ENCODE measurements at regions not wholly inside any gene's neighbourhood (a gene's known extent, or its start where the extent isn't known, plus 50 kb on each side); places are given as distances from the start of the nearest gene placed in this dataset.

GRCh38 chr18:45270289-45270771, 344.9 kb upstream of the SLC14A2 start:
- TF ChIP-seq ZBTB21 (tag by site-specific recombination; IDR thresholded peaks at IDR 0.05) (no peak), ZNF623 (tag by site-specific recombination; IDR thresholded peaks at IDR 0.05) (no peak), ZNF155 (tag by site-specific recombination; IDR thresholded peaks at IDR 0.05) (no peak), ZNF221 (tag by site-specific recombination; IDR thresholded peaks at IDR 0.05; ENCODE audit: borderline replicate concordance) (no peak), ZNF138 (tag by site-specific recombination; IDR thresholded peaks at IDR 0.05; ENCODE audit: borderline replicate concordance) (no peak), PRDM1 (tag by site-specific recombination; IDR thresholded peaks at IDR 0.05) (no peak)
- Histone ChIP-seq H3K27ac (ENCODE audit: extremely low read depth, low read depth, low read length) (no peak overlapping the region), H3K4me1 (ENCODE audit: control insufficient read depth, insufficient read depth, low read length) (0 out of 2 replicates have a peak, but pooled peaks cover 2% of the 10 kb centered on the region), H3K9me3 (ENCODE audit: control insufficient read depth, insufficient read depth, low read depth, low read length) (no peaks in the 10 kb centered on the region), H3K4me3 (ENCODE audit: low read depth, low read length) (no peak overlapping the region), H3K36me3 (ENCODE audit: control insufficient read depth in 2 of 2, insufficient read depth in 1 of 2, low read length in 2 of 2) (no peaks in the 10 kb centered on the region)
- CTCF ChIA-PET, result interaction anchor here (3.9 kb wide), 1 partner anchor 114 kb away, joined by 30 read pairs; no protein-coding TSS in a partner anchor
- POLR2A ChIA-PET, result no interaction called here

- Histone ChIP-seq H3K9me3 (ENCODE audit: control insufficient read depth, insufficient read depth, low read depth, low read length) (no peaks in the 10 kb centered on the region), H3K4me3 (ENCODE audit: low read depth, low read length) (no peak overlapping the region), H3K4me1 (ENCODE audit: control insufficient read depth, insufficient read depth, low read length) (no peaks in the 10 kb centered on the region), H3K27ac (ENCODE audit: extremely low read depth, low read depth, low read length) (no peak overlapping the region), H3K36me3 (ENCODE audit: control insufficient read depth in 2 of 2, insufficient read depth in 1 of 2, low read length in 2 of 2) (no peaks in the 10 kb centered on the region)
- no peak for TF ChIP-seq KLF17 (tag by site-specific recombination; IDR thresholded peaks at IDR 0.05)
- TF ChIP-seq ZNF138 (tag by site-specific recombination; IDR thresholded peaks at IDR 0.05; ENCODE audit: borderline replicate concordance), result no peak
- no peak for TF ChIP-seq PRDM10 (tag by site-specific recombination; IDR thresholded peaks at IDR 0.05)
- ChIA-PET CTCF (interaction anchor here (0.7 to 6.8 kb wide), 11 partner anchors 9 to 195 kb away, joined by 3 to 98 read pairs (median 8); no protein-coding TSS in a partner anchor), POLR2A (no interaction called here)
Observed at GRCh38 chr18:45274026-45274425, 341.2 kb upstream of the SLC14A2 start.

GRCh38 chr18:45275367-45276113, 339.7 kb upstream of the SLC14A2 start:
- POLR2A ChIA-PET, result no interaction called here
- TF ChIP-seq ZNF777 (tag by site-specific recombination; IDR thresholded peaks at IDR 0.05; ENCODE audit: borderline replicate concordance) (no peak), ZNF585B (tag by site-specific recombination; IDR thresholded peaks at IDR 0.05) (no peak), ZNF654 (tag by site-specific recombination; IDR thresholded peaks at IDR 0.05; ENCODE audit: low read depth) (peak; percentile 21; the same call in 1 of the 2 replicates), ZNF623 (tag by site-specific recombination; IDR thresholded peaks at IDR 0.05) (peak; percentile 68; the same call in 1 of the 2 replicates)
- H3K27ac ChIP-seq (ENCODE audit: extremely low read depth, low read depth, low read length), result no peak overlapping the region
- H3K36me3 ChIP-seq (ENCODE audit: control insufficient read depth in 2 of 2, insufficient read depth in 1 of 2, low read length in 2 of 2), result no peaks in the 10 kb centered on the region
- H3K4me1 ChIP-seq (ENCODE audit: control insufficient read depth, insufficient read depth, low read length), result no peaks in the 10 kb centered on the region
- no peak overlapping the region for H3K4me3 ChIP-seq (ENCODE audit: low read depth, low read length)
- CTCF ChIA-PET, result interaction anchor here (0.6 to 6.8 kb wide), 30 partner anchors 8 to 1943 kb away, joined by 3 to 98 read pairs (median 4); no protein-coding TSS in a partner anchor
- H3K9me3 ChIP-seq (ENCODE audit: control insufficient read depth, insufficient read depth, low read depth, low read length), result no peaks in the 10 kb centered on the region

- H3K9me3 ChIP-seq (ENCODE audit: control insufficient read depth, insufficient read depth, low read depth, low read length), result no peaks in the 10 kb centered on the region
- ChIA-PET CTCF (interaction anchor here (0.6 to 6.8 kb wide), 11 partner anchors 9 to 837 kb away, joined by 3 to 98 read pairs (median 3); no protein-coding TSS in a partner anchor), POLR2A (no interaction called here)
- TF ChIP-seq ZNF555 (tag by site-specific recombination; conservative IDR thresholded peaks at IDR 0.05) (no peak), ZFP3 (tag by site-specific recombination; IDR thresholded peaks at IDR 0.05; ENCODE audit: low read depth) (no peak), ZNF350 (tag by site-specific recombination; IDR thresholded peaks at IDR 0.05) (no peak)
- H3K4me1 ChIP-seq (ENCODE audit: control insufficient read depth, insufficient read depth, low read length), result no peaks in the 10 kb centered on the region
- H3K27ac ChIP-seq (ENCODE audit: extremely low read depth, low read depth, low read length), result no peak overlapping the region
- H3K4me3 ChIP-seq (ENCODE audit: low read depth, low read length), result no peak overlapping the region
- H3K36me3 ChIP-seq (ENCODE audit: control insufficient read depth in 2 of 2, insufficient read depth in 1 of 2, low read length in 2 of 2), result no peaks in the 10 kb centered on the region
Observed at GRCh38 chr18:45276878-45277277, 338.4 kb upstream of the SLC14A2 start.

Measured in HEK293 (cell line).